ENCODE measurements at regions not wholly inside any gene's neighbourhood (a gene's known extent, or its start where the extent isn't known, plus 50 kb on each side); places are given as distances from the start of the nearest gene placed in this dataset.

DNA sequence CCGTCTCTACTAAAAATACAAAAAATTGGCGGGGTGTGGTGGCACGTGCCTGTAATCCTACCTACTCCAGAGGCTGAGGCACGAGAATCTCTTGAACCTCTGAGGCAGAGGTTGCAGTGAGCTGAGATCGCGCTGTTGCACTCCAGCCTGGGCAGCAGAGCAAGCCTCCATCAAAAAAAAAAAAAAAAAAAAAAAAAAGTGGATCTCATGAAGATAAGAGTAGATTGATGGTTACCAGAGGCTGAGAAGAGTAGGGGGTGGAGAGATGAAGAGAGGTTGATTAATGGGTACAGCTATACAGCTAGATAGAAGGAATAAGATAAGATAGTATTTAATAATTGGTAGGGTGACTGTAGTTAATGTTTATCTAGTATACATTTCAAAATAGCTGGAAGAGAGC is 65.9 kb upstream of the LRRC3B start:
- TF ChIP-seq, protein P1, sequence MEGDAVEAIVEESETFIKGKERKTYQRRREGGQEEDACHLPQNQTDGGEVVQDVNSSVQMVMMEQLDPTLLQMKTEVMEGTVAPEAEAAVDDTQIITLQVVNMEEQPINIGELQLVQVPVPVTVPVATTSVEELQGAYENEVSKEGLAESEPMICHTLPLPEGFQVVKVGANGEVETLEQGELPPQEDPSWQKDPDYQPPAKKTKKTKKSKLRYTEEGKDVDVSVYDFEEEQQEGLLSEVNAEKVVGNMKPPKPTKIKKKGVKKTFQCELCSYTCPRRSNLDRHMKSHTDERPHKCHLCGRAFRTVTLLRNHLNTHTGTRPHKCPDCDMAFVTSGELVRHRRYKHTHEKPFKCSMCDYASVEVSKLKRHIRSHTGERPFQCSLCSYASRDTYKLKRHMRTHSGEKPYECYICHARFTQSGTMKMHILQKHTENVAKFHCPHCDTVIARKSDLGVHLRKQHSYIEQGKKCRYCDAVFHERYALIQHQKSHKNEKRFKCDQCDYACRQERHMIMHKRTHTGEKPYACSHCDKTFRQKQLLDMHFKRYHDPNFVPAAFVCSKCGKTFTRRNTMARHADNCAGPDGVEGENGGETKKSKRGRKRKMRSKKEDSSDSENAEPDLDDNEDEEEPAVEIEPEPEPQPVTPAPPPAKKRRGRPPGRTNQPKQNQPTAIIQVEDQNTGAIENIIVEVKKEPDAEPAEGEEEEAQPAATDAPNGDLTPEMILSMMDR (IDR thresholded peaks at IDR 0.05; ENCODE audit: borderline replicate concordance, extremely low read depth, low read length, poor library complexity, severe bottlenecking), result no peak
- no peak for TF ChIP-seq EZH2 (IDR thresholded peaks at IDR 0.05; ENCODE audit: borderline replicate concordance, low read depth, low read length, severe bottlenecking)

Measured in DND-41 (cell line).